NCI-H128 (cell line): ENCODE measurements at regions not wholly inside any gene's neighbourhood (a gene's known extent, or its start where the extent isn't known, plus 50 kb on each side); places are given as distances from the start of the nearest gene placed in this dataset.
"Not testable (repeated sequence)": the region's sequence is repeated elsewhere in the genome, so short reads cannot be mapped to it uniquely, and the experiment has no call there.

ENCODE experiments used
- DNase-seq: peaks from one replicate; lab custom pipeline; 2025; ENCODE audit not compliant: unreplicated experiment; lab: John Stamatoyannopoulos, UW

DNA sequence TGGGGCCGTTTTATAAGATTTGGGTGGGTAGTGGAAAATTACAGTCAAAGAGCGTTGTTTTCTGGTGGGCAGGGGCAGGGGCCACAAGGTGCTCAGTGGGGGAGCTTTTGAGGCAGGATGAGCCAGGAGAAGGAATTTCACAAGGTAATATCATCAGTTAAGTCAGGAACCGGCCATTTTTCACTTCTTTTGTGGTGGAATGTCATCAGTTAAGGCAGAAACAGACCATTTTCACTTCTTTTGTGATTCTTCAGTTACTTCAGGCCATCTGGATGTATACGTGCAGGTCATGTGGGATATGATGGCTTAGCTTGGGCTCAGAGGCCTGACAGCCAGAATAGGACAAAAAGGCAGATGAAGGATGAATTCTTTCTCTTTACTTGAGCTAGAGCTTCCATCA lies 477.3 kb upstream of the NUDT12 start:
- not testable (repeated sequence) for DNase-seq

DNA sequence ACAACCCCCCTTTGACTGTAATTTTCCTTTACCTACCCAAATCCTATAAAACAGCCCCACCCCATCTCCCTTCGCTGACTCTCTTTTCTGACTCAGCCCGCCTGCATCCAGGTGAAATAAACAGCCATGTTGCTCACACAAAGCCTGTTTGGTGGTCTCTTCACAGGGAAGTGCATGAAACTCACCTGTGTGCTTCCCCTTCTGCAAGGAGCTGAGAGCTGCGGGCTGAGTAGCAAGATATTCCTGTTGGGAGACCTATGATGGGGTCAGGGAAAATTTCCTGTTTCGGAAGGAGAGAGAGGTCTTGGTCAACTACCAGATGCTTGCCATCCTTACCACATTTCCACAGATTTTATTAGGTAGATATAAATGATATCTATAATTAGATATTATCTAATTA lies 474.5 kb upstream of the NUDT12 start:
- not testable (repeated sequence) for DNase-seq

DNA sequence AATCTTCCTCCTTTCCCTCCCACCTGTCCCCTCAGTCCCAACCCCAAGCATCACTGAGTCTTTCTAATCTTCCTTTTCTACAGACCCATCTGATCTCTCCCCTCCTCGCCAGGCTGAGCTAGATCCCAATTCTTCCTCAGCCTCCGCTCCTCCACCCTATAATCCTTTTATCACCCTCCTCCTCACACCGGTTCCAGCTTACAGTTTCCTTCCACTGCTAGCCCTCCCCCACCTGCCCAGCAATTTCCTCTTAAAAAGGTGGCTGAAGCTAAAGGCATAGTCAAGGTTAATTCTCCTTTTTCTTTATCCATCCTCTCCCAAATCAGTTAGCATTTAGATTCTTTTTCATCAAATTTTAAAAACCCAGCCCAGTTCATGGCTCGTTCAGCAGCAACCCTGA lies 470.6 kb upstream of the NUDT12 start:
- DNase-seq = not testable (repeated sequence)

DNA sequence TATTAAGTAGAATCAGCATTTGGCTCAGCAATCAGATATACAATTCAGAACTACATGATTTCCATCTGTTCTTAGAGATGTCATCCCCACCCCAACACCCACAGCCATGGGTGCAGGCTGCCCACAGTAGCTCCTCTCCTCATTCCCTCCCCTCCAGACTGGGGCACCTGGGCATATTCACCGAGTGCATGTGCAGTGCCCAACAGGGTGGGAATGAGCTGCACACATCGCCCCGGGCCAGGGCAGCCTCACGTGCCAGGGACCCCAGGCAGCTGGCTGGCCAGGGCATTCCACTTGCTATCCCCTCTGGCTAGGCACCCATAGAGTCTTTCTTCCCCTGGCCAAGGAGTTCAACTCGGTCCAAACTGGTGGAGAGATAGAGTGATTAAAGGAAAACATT lies 461.9 kb upstream of the NUDT12 start:
- no peak for DNase-seq

DNA sequence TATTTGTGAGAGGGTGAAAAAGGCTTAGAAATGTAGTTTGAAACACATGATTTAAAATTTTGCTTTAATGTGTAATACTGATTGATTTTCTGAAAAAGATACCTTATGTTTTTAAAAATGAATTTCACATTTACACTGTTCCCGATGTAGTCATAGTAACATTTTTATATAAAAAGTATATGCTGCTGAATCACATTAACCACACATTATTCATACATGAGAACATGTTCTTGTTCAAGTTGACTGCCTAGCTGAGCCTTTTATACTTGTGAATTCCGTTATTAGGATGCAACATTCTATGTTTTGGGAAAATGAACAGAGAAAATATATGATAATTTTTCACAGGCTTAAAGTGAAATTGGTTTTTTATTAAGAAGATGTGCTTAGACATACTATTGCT lies 461.1 kb upstream of the NUDT12 start:
- no peak for DNase-seq

DNA sequence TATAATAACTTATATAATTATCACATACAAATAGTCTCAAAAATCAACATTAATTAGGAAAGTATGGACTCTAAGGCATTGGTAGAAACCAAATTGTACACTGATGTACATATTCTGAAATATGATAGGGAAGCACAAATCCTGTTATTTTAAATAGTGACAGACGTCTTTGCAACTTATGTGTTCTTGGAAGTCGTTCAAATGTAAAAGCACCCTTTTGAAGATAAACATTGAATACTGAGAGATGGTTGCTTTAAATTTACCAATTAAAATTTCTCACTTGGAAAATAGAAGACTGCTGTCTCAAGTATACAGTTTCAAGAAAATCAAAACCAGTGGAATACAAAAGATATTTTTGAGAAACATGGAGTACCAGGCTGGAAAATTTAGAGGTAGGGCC lies 457.4 kb upstream of the NUDT12 start:
- DNase-seq = no peak

DNA sequence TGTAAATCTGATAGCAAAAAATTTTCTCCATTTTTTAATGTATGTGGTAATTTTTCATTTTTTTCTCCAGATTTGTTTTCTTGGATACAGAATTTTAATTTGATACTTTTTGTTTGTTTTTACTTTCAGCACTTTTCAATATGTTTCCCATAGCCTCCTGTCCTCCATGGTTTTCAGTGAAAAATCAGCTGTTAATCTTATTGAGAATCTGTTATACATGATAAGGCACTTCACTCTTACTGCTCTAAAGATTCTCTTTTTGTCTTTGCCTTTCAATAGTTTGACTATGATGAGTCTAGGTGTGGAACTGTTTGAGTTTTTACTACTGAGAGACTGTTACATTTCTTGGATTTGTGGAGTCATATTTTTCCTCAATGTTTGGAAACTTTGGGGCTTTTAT lies 455.7 kb upstream of the NUDT12 start:
- DNase-seq = no peak

DNA sequence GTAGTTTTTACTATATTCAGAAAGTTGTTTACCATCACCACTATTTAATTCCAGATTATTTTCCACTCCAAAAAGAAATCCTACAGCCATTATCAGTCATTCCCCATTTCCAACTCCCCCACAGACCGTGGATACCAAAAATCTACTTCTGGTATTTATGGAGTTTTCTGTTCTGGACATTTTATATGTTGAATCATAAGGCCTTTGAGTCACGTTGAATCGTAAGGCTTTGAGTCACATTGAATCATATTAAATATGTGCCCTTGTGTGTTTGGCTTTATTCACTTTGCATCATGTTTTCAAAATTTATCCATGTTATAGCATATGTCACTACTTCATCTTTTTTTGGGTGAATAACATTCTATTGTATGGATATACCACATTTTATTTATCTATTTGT lies 454.1 kb upstream of the NUDT12 start:
- no peak for DNase-seq

DNA sequence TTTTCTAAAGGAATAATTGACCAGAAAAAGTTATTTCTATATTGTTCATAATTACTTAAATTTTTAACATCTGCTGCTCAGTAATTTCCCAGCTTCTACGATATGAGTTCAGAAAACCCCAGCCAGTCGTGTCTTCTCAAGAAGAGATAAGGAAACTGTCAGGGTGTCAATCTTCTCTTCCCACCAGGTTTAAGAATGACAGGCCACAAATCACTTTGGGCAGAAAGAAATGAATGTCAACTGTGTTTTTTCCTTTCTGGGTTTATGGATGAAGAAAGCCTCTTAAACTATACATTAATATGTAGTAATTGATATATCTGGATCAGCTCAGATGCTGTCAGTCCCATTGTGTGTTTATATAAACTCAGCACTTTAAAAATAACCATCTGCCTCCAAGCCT lies 453.2 kb upstream of the NUDT12 start:
- no peak for DNase-seq

DNA sequence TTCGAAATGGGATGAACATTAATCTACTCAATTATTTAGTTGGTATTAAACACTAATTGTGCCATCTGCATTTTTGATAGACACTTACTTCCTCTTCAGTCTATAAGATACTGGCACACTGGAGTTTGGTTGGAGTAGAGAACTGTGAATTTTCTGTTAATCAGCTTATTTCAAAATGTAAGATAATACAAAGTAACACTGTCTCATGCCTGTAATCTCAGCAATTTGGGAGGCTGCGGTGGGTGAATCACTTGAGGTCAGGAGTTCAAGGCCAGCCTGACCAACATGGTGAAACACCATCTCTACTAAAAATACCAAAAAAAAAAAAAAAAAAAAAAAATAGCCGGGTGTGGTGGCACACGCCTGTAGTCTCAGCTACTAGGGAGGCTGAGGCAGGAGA lies 440.2 kb upstream of the NUDT12 start:
- DNase-seq = not testable (repeated sequence)

DNA sequence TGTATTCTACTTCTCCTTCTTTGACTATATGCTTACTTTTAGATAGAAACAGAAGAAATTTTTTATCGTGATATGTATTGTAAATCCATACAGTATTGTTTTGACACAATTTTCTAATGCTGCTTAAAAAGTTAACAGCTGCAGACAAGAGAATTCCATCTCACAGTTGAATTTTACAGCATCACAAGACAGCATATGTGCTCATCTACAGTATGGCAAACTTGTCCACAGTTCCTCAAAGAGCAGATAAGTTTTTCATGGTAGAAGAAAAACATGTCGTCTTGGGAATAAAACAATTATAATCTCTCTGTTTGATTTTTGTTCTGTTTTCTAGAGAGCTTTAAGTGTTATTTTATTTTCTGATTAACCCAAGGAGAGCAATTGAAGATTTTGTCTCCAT lies 438.5 kb upstream of the NUDT12 start:
- no peak for DNase-seq

DNA sequence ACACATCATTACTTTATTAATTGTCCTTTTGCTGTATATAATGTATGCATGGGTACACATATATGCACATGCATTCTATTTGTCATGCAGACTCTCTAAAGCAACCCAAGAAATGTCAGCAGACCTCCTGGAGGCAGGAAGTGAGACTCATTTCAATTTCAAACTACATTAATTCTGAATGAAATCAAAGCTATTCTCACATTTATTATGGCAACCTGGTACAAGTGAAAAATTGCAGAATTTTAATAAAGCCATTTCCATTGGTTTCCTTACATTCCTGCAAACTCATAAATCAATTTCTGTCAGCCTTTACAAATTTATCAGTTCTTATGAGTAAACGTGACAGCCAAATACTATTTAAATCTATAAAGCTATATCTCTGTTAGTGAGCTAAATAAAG lies 430.4 kb upstream of the NUDT12 start:
- DNase-seq = no peak

DNA sequence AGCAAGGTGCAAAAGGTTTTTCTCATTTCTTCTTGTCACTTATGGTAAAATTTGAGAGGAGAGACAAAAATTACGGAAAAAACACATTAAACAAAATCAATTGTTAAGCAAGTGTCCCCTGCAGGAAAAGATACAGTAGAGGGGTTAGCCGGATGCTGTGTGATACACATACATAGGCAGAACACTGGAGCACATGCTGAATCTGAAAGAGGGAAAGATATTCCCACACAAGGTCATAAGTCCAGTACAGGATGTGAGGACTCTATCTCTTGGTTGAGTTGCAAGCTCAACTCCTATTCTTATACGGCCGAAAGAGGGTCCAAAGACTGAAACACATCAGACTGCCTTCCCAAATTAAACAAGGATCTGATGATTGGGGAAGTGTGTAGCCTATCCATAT lies 427.5 kb upstream of the NUDT12 start:
- no peak for DNase-seq

DNA sequence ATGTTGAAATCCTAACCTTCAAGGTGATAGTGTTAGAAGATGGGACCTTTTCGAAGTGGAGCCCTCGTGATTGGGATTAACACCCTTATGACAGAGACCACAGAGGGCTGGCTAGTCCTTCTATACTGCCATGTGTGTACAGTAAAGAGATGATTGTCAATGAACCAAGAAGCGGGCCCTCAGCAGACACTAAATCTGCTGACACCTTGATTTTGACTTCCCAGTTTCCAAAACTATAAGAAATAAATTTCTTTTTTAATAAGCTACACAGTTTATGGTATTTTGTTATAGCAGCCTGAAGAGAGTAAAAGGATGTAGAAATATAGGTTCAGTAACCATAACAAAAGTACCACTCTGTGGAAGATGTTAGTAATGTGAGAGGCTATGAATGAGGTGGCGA lies 419.0 kb upstream of the NUDT12 start:
- DNase-seq = no peak

DNA sequence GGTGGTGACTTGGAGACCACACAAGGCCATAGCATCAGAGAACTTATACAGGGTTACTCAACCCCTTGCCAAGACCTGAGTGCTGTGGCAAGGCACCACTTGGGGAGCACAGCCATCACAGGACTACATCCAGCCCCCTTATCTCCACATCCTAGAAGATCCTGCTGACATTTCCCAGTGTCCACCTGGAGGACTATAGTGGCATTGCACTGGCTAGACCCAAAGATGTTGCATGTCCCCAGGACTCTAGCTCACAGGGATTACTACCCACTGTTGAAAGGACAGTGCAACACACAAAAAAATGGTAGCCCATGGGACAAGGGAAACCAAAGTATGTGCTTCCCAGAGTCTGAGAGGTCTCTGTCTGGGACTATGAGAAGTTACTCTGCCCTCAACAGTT lies 411.1 kb upstream of the NUDT12 start:
- DNase-seq = no peak

DNA sequence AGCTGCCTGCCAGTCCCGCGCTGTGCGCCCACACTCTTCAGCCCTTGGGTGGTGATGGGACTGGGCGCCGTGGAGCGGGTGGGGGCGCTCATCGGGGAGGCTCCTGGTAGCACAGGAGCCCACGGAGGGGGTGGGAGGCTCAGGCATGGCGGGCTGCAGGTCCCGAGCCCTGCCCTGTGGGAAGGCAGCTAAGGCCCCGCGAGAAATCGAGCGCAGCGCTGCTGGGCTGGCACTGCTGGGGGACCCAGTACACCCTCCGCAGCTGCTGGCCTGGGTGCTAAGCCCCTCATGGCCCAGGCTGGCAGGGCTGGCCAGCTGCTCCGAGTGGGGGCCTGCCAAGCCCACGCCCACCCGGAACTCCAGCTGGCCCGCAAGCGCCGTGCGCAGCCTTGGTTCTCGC lies 403.7 kb upstream of the NUDT12 start:
- DNase-seq = not testable (repeated sequence)

DNA sequence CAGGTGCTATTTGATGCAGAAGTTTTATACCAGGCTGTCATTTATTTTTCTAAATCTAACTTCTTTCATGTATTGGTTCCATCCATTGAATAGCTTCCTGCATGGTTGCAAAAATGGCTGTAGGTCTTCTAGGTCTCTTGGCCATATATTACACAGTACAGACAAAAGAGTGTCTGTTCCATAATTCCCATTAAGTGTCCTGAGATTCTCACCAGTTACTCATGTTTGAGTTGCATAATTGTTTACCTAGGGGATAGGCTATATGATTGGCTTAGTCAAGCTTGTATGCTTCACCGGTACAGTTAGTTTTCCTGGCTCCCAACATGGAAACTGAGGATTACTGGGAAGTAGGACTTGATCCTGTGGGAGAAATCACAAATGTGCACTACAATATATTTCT lies 399.4 kb upstream of the NUDT12 start:
- DNase-seq = no peak

DNA sequence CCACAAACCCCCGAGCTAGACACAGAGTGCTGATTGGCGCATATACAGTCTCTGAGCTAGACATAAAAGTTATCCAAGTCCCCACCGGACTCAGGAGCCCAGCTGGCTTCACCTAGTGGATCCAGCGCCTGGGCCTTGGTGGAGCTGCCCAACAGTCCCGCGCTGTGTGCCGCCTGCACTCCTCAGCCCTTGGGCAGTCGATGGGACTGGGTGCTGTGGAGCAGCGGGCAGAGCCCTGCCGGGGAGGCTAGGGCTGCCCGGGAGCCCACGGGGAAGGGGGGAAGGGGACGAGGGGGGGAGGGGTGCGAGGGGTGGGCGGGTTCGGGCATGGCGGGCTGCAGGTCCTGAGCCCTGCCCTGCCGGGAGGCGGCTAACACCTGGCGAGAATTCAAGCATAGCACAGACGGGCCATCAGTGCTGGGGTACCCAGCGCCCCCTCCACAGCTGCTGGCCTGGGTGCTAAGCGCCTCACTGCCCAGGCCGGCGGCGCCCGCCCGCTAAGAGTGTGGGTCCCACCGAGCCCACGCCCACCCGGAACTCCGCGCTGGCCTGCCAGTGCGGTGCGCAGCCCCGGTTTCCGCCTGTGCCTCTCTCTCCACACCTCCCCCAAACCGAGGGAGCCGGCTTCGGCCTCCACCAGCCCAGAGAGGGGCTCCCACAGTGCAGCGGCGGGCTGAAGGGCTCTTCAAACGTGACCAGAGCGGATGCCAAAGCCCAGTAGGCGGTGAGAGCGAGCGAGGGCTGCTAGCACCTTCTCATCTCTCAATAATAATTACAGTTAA lies 391.2 kb upstream of the NUDT12 start:
- DNase-seq = no peak

DNA sequence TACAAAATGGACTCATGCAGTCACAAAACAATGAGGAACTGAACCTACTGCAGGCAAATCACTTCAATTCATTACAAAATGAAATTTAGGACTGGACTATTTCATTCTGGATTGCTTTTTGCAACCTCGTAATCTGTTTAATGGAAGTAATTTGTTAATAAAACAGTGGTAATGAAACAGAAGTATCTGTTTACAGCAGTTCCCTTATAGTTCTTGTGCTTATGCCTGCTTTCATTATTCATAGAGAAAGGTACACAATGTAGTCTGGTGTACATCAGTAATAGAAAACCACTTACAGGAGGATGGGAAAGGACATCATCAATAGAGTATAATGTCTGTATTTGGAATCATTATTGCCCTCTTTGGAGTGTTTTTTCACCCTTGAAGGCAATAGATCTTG lies 389.2 kb upstream of the NUDT12 start:
- peak; percentile 21 for DNase-seq

DNA sequence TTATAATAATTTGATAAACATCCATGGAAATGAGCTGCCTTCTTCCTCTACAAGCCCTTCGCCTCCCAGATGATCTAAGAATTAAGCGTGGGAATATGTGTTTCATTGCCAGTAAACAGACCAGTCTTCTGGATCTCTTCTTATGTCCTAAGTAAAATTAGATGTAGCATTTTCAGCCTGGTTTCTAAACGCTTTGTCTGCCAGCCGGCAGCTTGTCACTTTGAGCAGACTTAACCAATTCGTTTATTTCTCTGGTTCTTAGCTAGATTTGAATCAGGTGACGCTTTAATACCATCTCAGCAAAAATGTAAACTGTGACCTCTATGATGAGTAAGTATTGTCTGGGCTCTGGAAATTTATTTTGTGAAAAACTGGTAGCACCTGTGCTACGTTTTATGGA lies 380.6 kb upstream of the NUDT12 start:
- DNase-seq = no peak

DNA sequence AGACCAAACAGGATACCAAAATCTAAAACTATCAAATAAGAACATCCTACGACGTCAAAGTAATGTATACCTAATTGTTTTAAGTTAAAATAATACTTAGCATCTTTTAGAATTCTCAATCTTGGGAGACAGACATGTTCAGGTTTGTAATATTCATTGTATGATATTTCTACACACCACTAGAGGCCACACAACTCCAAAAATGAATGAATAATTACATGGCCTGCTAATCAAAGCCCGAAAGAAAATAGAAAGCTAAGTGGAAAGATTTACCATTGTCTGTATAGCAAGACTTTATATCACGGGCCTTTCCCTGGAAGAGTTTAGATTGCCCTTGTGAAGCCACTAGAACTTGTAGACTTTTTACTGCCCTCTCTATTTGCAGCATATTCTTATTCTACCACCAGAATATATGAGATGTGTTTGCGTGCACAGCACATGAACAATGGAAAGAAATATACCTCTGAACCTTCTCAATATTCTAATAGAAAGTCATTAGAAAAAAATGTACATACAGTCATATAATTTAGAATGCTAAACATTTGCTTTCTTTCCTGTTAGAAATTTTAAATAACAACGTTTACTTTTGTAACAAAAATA lies 380.1 kb upstream of the NUDT12 start:
- no peak for DNase-seq

DNA sequence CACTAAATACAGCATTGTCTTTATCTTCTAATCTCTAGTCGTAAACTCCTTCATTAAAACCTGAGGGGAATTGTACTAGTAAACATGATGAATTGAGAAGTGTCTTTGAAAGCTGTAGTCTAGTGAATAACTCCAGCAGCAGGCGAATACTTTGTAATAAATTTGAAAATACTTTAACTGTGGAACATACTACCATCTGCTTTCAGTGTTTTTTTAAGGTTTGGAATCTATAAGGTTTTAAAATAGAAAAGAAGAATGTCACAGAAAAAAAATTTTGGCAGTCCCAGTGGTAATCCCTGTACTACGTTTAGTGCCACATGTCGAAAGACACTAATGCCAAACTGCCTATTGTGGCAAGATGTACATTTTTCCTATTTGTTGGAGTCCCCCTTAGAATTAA lies 379.0 kb upstream of the NUDT12 start:
- DNase-seq = no peak

DNA sequence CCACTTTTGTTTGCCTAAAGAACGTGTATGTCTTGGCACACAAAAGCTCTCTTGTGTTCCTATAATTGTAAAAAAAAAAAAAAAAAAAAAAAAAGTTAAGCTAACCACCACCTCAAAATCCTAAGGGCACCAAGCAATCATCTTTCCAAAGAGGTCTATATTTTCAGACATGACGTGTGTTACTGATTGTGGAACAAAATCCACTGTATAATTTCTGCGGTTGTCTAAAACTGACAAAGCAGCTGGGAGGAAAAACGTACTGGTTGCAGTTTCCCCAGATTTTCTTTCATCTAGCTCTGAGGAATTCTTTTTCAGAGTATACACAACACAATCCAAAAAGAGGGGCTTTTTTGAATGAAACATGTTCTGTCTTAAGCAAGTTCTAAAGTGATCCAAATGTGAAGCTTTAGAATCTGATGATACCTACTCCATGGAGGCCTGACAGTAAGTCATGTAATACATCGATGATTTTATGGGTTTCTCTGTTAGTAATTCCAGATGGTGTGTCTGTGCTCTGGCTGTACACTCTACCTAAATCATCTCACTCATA lies 375.6 kb upstream of the NUDT12 start:
- no peak for DNase-seq
